HEK293T (cell line): ENCODE measurements at regions not wholly inside any gene's neighbourhood (a gene's known extent, or its start where the extent isn't known, plus 50 kb on each side); places are given as distances from the start of the nearest gene placed in this dataset.

Experiments used
- ARNT ChIP-seq: fragments of 450-650 bp; IDR thresholded peaks from 2 replicates; pipeline ENCODE4 v1.6.1; 2017; ENCODE audit warnings: mild to moderate bottlenecking
- BHLHE40 ChIP-seq: fragments of 450-650 bp; IDR thresholded peaks from 2 replicates; pipeline ENCODE4 v1.6.1; 2016; ENCODE audit warnings: mild to moderate bottlenecking, moderate library complexity, borderline replicate concordance
- CTBP1 ChIP-seq: fragments of 450-650 bp; IDR thresholded peaks from 2 replicates; pipeline ENCODE4 v1.6.1; 2016; ENCODE audit warnings: borderline replicate concordance
- FOXK2 ChIP-seq: fragments of 450-650 bp; IDR thresholded peaks from 2 replicates; pipeline ENCODE4 v1.6.1; 2016; ENCODE audit warnings: mild to moderate bottlenecking
- FOXM1 ChIP-seq: fragments of 450-650 bp; IDR thresholded peaks from 2 replicates; pipeline ENCODE4 v1.6.1; 2017; ENCODE audit warnings: mild to moderate bottlenecking, borderline replicate concordance
- HDGF ChIP-seq: fragments of 450-650 bp; IDR thresholded peaks from 2 replicates; pipeline ENCODE4 v1.6.1; 2017; ENCODE audit warnings: antibody characterized with exemption, borderline replicate concordance
- SP1 ChIP-seq: fragments of 450-650 bp; IDR thresholded peaks from 2 replicates; pipeline ENCODE4 v1.6.1; 2017
- ZNF384 ChIP-seq: fragments of 450-650 bp; IDR thresholded peaks from 2 replicates; pipeline ENCODE4 v1.6.1; 2016

GRCh38 chr2:190744041-190744440, 95.2 kb downstream of the NAB1 start:
- no peak for TF ChIP-seq BHLHE40
- no peak for TF ChIP-seq SP1
- TF ChIP-seq FOXK2: no peak
- TF ChIP-seq FOXM1: no peak
- no peak for TF ChIP-seq ZNF384
- no peak for TF ChIP-seq CTBP1
- no peak for TF ChIP-seq HDGF
- no peak for TF ChIP-seq ARNT
